GM21528 (cell line): ENCODE measurements at regions not wholly inside any gene's neighbourhood (a gene's known extent, or its start where the extent isn't known, plus 50 kb on each side); places are given as distances from the start of the nearest gene placed in this dataset.

Source experiments
- ATAC-seq: cut with Tn5 transposase; IDR thresholded peaks from one replicate; pipeline ENCODE4 v1.9.1; 2021; ENCODE audit warnings: mild to moderate bottlenecking, moderate library complexity; ENCODE audit not compliant: unreplicated experiment, low FRiP score

GRCh38 chr6:130314271-130314670 is 51.5 kb upstream of the TMEM200A start:
- no peak for ATAC-seq

- ATAC-seq: no peak
Observed at GRCh38 chr6:130313206-130313605, 52.6 kb upstream of the TMEM200A start.

- ATAC-seq: no peak
Observed at GRCh38 chr6:130309028-130309427, 56.8 kb upstream of the TMEM200A start.

- ATAC-seq: no peak
Observed at GRCh38 chr6:130307752-130308361, 58.0 kb upstream of the TMEM200A start.

- ATAC-seq: no peak
Observed at GRCh38 chr6:130306377-130306776, 59.4 kb upstream of the TMEM200A start.

GRCh38 chr6:130303431-130303830 is 62.4 kb upstream of the TMEM200A start:
- no peak for ATAC-seq

- no peak for ATAC-seq
Observed at GRCh38 chr6:130298258-130298657, 67.6 kb upstream of the TMEM200A start.

GRCh38 chr6:130296854-130297253 is 69.0 kb upstream of the TMEM200A start:
- ATAC-seq: no peak

GRCh38 chr6:130293800-130294199 is 71.0 kb upstream of the SAMD3 start:
- peak; percentile 64 for ATAC-seq

- no peak for ATAC-seq
Observed at GRCh38 chr6:130288065-130288464, 65.3 kb upstream of the SAMD3 start.

GRCh38 chr6:130282234-130282995 is 59.7 kb upstream of the SAMD3 start:
- ATAC-seq: no peak

- no peak for ATAC-seq
Observed at GRCh38 chr6:130276507-130276906, 53.8 kb upstream of the SAMD3 start.

- no peak for ATAC-seq
Observed at GRCh38 chr6:130274007-130274406, 51.3 kb upstream of the SAMD3 start.
